Mesenchymal stem cell (in vitro differentiated cells and primary cell): ENCODE measurements at regions not wholly inside any gene's neighbourhood (a gene's known extent, or its start where the extent isn't known, plus 50 kb on each side); places are given as distances from the start of the nearest gene placed in this dataset.

ENCODE experiments used
- DNase-seq: peaks from one replicate; pipeline ENCODE4 v3.0.0-alpha.2; 2013
- H2AFZ ChIP-seq: one replicate; pipeline ENCODE4 v1.6.1; 2013; ENCODE audit warnings: low read depth, mild to moderate bottlenecking, control low read depth, inconsistent platforms, low read length, moderate library complexity
- H2AK5ac ChIP-seq: 2 replicates; pipeline ENCODE4 v1.6.1; 2013; ENCODE audit warnings: low read length, moderate library complexity, mild to moderate bottlenecking, inconsistent platforms; ENCODE audit not compliant: severe bottlenecking
- H2BK120ac ChIP-seq: one replicate; pipeline ENCODE4 v1.6.1; 2013; ENCODE audit warnings: low read depth, mild to moderate bottlenecking, inconsistent platforms, low read length, moderate library complexity
- H2BK12ac ChIP-seq, 2 experiments: one replicate each; pipeline ENCODE4 v1.6.1; 2013; ENCODE audit warnings: inconsistent platforms in 2 of 2, low read length in 2 of 2, mild to moderate bottlenecking in 2 of 2, moderate library complexity in 2 of 2, control low read depth in 1 of 2
- H2BK15ac ChIP-seq: one replicate; pipeline ENCODE4 v1.6.1; 2013; ENCODE audit warnings: mild to moderate bottlenecking, low read depth, inconsistent platforms; ENCODE audit not compliant: poor library complexity, severe bottlenecking
- H2BK5ac ChIP-seq: 2 replicates; pipeline ENCODE4 v1.6.1; 2013; ENCODE audit warnings: low read depth, mild to moderate bottlenecking, low read length, control low read depth, inconsistent platforms; ENCODE audit not compliant: poor library complexity, severe bottlenecking
- H3K14ac ChIP-seq, 2 experiments: one replicate each; pipeline ENCODE4 v1.6.1; 2013; ENCODE audit warnings: inconsistent platforms in 2 of 2, low read length in 2 of 2, control low read depth in 1 of 2, mild to moderate bottlenecking in 1 of 2, moderate library complexity in 1 of 2
- H3K18ac ChIP-seq, 2 experiments: one replicate each; pipeline ENCODE4 v1.6.1; 2013; ENCODE audit warnings: inconsistent platforms in 2 of 2, low read length in 2 of 2, control low read depth in 1 of 2, low read depth in 1 of 2, mild to moderate bottlenecking in 1 of 2
- H3K23ac ChIP-seq, 2 experiments: one replicate each; pipeline ENCODE4 v1.6.1; 2013; ENCODE audit warnings: inconsistent platforms in 2 of 2, low read length in 2 of 2, mild to moderate bottlenecking in 2 of 2, moderate library complexity in 2 of 2, control low read depth in 1 of 2
- H3K27ac ChIP-seq: 2 replicates; pipeline ENCODE4 v1.5.1; 2013; ENCODE audit warnings: mild to moderate bottlenecking, moderate library complexity, low read length, control low read depth, inconsistent platforms; ENCODE audit not compliant: poor library complexity, severe bottlenecking
- H3K27me3 ChIP-seq, 2 experiments: 2 replicates each; pipeline versions ENCODE4 v1.6.1 to v1.7.0; 2013; ENCODE audit warnings: low read length in 2 of 2, mild to moderate bottlenecking in 2 of 2, moderate library complexity in 2 of 2, control low read depth in 1 of 2, inconsistent platforms in 1 of 2; ENCODE audit not compliant: control insufficient read depth in 1 of 2, insufficient read depth in 1 of 2
- H3K36me3 ChIP-seq, 2 experiments: 2 replicates each; pipeline versions ENCODE4 v1.6.1 to v1.7.0; 2013; ENCODE audit warnings: low read length in 2 of 2, control low read depth in 1 of 2, inconsistent platforms in 1 of 2, low read depth in 1 of 2, mild to moderate bottlenecking in 1 of 2; ENCODE audit not compliant: insufficient read depth in 2 of 2, control insufficient read depth in 1 of 2
- H3K4ac ChIP-seq, 2 experiments: one replicate each; pipeline ENCODE4 v1.6.1; 2013; ENCODE audit warnings: inconsistent platforms in 2 of 2, low read length in 2 of 2, mild to moderate bottlenecking in 2 of 2, moderate library complexity in 2 of 2, control low read depth in 1 of 2, low read depth in 1 of 2
- H3K4me1 ChIP-seq: 2 replicates; pipeline ENCODE4 v1.6.1; 2013; ENCODE audit warnings: low read depth, low read length, control low read depth; ENCODE audit not compliant: control insufficient read depth, insufficient read depth
- H3K4me2 ChIP-seq: 2 replicates; pipeline ENCODE4 v1.6.1; 2013; ENCODE audit warnings: low read length, mild to moderate bottlenecking, inconsistent platforms; ENCODE audit not compliant: poor library complexity, severe bottlenecking
- H3K4me3 ChIP-seq, 2 experiments: 2 replicates each; pipeline versions ENCODE4 v1.5.1 to v1.7.0; 2013; ENCODE audit warnings: low read length in 2 of 2, mild to moderate bottlenecking in 2 of 2, control low read depth in 1 of 2, low read depth in 1 of 2; ENCODE audit not compliant: insufficient read depth in 1 of 2
- H3K79me1 ChIP-seq: replicated peaks from 2 replicates; pipeline ENCODE4 v1.6.1; 2013; ENCODE audit warnings: mild to moderate bottlenecking, control low read depth, low read length, inconsistent platforms; ENCODE audit not compliant: poor library complexity, severe bottlenecking
- H3K9ac ChIP-seq: 2 replicates; pipeline ENCODE4 v1.7.0; 2013; ENCODE audit warnings: mild to moderate bottlenecking, low read length, moderate library complexity
- H3K9me3 ChIP-seq: 2 replicates; pipeline ENCODE4 v1.7.0; 2013; ENCODE audit warnings: mild to moderate bottlenecking, low read length; ENCODE audit not compliant: control insufficient read depth
- H4K8ac ChIP-seq: one replicate; pipeline ENCODE4 v1.6.1; 2013; ENCODE audit warnings: inconsistent platforms, mild to moderate bottlenecking, low read length, moderate library complexity
- H4K91ac ChIP-seq: one replicate; pipeline ENCODE4 v1.6.1; 2013; ENCODE audit warnings: mild to moderate bottlenecking, low read length, inconsistent platforms
- WGBS: methylation state at CpG from one replicate; pipeline ENCODE4 v1.1.7; 2013; ENCODE audit warnings: mixed read lengths; 5-methylcytosine and 5-hydroxymethylcytosine counted together

DNA sequence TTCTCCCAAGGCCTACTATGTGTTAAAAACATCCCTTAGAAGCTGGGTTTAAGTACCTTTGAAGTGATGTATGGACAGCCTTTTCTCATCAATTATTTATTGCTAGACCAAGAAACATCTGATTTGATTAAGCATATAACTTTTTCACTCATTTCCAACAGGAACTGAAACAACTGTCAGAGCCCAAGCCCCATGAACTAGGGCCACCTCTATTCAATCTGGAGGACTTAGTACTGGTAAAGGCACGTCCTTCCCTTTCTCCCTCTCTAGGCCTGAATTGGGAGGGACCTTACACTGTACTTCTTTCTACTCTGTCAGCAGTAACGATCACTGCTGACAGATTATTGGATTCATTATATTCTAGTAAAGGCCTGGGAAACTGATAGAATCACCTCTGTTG lies 612.0 kb upstream of the CDH8 start:
- no peak overlapping the region for H3K27ac ChIP-seq
- no peak overlapping the region for H3K4ac ChIP-seq
- 88% methylated on average over 2 of the region's 2 CpGs for WGBS
- H3K4me3 ChIP-seq: no peak overlapping the region
- H3K9me3 ChIP-seq: peaks cover 33% of the 10 kb centered on the region
- no peak overlapping the region for H2AFZ ChIP-seq
- H2BK5ac ChIP-seq: no peak overlapping the region
- H3K23ac ChIP-seq: no peak overlapping the region
- no peaks in the 10 kb centered on the region for H3K79me1 ChIP-seq
- H4K91ac ChIP-seq: no peak overlapping the region
- no peaks in the 10 kb centered on the region for H3K36me3 ChIP-seq
- H2AK5ac ChIP-seq: no peak overlapping the region
- DNase-seq: no peak
- H2BK15ac ChIP-seq: no peak overlapping the region
- H3K4me2 ChIP-seq: no peak overlapping the region
- H3K27me3 ChIP-seq: no peaks in the 10 kb centered on the region
- H3K18ac ChIP-seq: no peak overlapping the region
- no peak overlapping the region for H3K9ac ChIP-seq
- no peak overlapping the region for H2BK120ac ChIP-seq
- H2BK12ac ChIP-seq: no peak overlapping the region
- H4K8ac ChIP-seq: no peak overlapping the region
- no peak overlapping the region for H3K14ac ChIP-seq
- no peaks in the 10 kb centered on the region for H3K4me1 ChIP-seq

DNA sequence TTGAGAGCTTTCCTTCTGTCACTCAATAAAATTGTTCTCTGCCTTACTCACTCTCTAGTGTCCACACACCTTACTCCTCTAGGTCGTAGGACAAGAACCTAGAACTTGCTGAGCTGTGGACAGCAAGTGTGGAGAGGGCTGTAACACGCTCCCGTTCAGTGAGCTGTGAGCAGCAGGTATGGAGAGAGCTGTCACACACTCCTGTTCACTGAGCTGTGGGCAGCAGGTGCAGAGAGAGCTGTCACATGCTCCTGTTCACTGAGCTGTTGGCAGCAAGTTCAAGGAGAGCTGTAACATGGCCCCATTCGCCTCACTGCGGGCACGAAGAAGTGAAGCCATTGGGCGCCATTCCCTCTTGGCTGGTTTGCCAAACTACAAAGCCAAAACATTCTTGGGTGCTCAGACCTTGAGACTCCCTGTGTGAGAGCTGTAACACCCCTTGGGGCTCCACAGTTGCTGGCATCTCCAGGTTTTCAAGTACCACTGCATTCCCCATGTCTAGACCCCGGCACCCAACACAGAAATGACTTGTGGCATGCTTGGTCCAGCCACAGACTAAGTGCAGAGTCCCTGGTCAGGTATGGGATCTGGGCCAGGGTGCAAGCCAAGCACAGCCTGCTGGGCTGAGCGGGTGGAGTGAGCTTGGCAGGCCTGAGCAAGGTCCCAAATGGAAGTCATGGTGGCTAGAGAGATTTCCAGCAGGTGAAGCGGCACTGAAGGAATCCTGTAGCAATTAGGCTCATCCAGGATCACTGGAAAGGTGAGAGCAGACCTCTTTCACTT lies 608.0 kb upstream of the CDH8 start:
- H2AK5ac ChIP-seq: no peak overlapping the region
- no peak overlapping the region for H3K23ac ChIP-seq
- H4K8ac ChIP-seq: no peak overlapping the region
- no peak overlapping the region for H2BK15ac ChIP-seq
- H2BK5ac ChIP-seq: no peak overlapping the region
- H3K79me1 ChIP-seq: no peaks in the 10 kb centered on the region
- no peak overlapping the region for H2BK120ac ChIP-seq
- no peak for DNase-seq
- H3K4me3 ChIP-seq: no peak overlapping the region
- H3K4ac ChIP-seq: no peak overlapping the region
- H3K4me1 ChIP-seq: no peaks in the 10 kb centered on the region
- H2BK12ac ChIP-seq: no peak overlapping the region
- no peak overlapping the region for H4K91ac ChIP-seq
- peaks cover 28% of the 10 kb centered on the region for H3K9me3 ChIP-seq
- H3K4me2 ChIP-seq: no peak overlapping the region
- no peaks in the 10 kb centered on the region for H3K36me3 ChIP-seq
- H3K27ac ChIP-seq: no peak overlapping the region
- no peak overlapping the region for H3K14ac ChIP-seq
- no peak overlapping the region for H3K9ac ChIP-seq
- no peak overlapping the region for H2AFZ ChIP-seq
- no peak overlapping the region for H3K18ac ChIP-seq
- WGBS: 89% methylated on average over 10 of the region's 10 CpGs
- H3K27me3 ChIP-seq: no peaks in the 10 kb centered on the region

DNA sequence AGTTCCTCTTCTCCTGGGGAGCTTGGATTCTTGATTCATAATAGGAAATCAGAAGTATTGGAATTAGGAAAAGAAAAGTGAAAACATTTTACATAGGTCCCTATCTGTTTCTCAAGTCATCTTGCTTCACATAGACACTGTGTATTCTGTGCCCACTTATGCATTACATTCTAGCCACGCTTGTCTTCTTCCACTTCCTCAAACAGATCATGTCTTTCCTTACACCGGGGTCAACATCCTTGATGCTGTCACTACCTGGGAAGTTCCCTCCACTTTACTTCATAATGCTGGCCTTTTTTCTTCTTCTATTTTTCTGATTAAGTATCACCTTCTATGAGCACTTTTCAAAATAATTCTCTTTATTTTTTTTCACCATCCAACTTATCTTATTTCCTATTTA lies 606.4 kb upstream of the CDH8 start:
- H4K8ac ChIP-seq: no peak overlapping the region
- 78% methylated on average over 2 of the region's 2 CpGs for WGBS
- no peak overlapping the region for H2AK5ac ChIP-seq
- H3K4me2 ChIP-seq: no peak overlapping the region
- H3K79me1 ChIP-seq: no peaks in the 10 kb centered on the region
- no peak overlapping the region for H3K4me3 ChIP-seq
- H2BK5ac ChIP-seq: no peak overlapping the region
- DNase-seq: no peak
- no peak overlapping the region for H2BK15ac ChIP-seq
- no peak overlapping the region for H2BK12ac ChIP-seq
- H3K4me1 ChIP-seq: no peaks in the 10 kb centered on the region
- no peak overlapping the region for H4K91ac ChIP-seq
- H2BK120ac ChIP-seq: no peak overlapping the region
- H3K23ac ChIP-seq: no peak overlapping the region
- H3K14ac ChIP-seq: no peak overlapping the region
- H3K27me3 ChIP-seq: no peaks in the 10 kb centered on the region
- no peak overlapping the region for H2AFZ ChIP-seq
- no peak overlapping the region for H3K4ac ChIP-seq
- no peak overlapping the region for H3K18ac ChIP-seq
- H3K27ac ChIP-seq: no peak overlapping the region
- no peaks in the 10 kb centered on the region for H3K36me3 ChIP-seq
- H3K9me3 ChIP-seq: peaks cover 21% of the 10 kb centered on the region
- no peak overlapping the region for H3K9ac ChIP-seq

DNA sequence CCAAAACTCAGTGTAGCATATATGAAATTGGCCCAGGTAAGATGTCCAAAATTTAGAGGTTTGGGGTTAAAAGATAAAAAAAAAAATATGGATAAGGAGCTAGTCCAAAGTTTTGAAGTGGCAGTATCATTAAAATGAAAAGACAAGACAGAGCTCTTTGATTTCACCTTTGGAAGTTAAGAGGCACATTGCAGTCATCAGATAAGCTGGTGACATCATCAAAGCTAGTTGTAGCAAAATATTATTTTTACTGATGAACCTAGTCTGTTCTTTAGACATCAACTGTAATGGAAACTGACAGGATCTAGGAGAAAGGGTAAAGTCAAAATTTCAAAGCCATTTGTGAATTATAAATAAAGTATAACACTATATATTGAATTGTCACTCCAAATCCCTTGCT lies 603.7 kb upstream of the CDH8 start:
- Histone ChIP-seq H4K8ac (no peak overlapping the region), H2AK5ac (no peak overlapping the region), H3K23ac (no peak overlapping the region), H3K9ac (no peak overlapping the region), H3K4me3 (no peak overlapping the region), H3K9me3 (peaks cover 13% of the 10 kb centered on the region), H3K4ac (no peak overlapping the region), H2BK120ac (no peak overlapping the region), H3K36me3 (no peaks in the 10 kb centered on the region), H3K4me1 (no peaks in the 10 kb centered on the region), H4K91ac (no peak overlapping the region), H3K27ac (no peak overlapping the region), H2BK12ac (no peak overlapping the region), H2AFZ (no peak overlapping the region), H3K27me3 (no peaks in the 10 kb centered on the region), H2BK15ac (no peak overlapping the region), H3K18ac (no peak overlapping the region), H3K4me2 (no peak overlapping the region), H3K14ac (no peak overlapping the region), H3K79me1 (no peaks in the 10 kb centered on the region), H2BK5ac (no peak overlapping the region)
- no peak for DNase-seq
